ENCODE measurements at regions not wholly inside any gene's neighbourhood (a gene's known extent, or its start where the extent isn't known, plus 50 kb on each side); places are given as distances from the start of the nearest gene placed in this dataset.

GRCh38 chr10:60728056-60728455, 50.2 kb upstream of the CDK1 start:
- no peak for DNase-seq (ENCODE audit: low read depth in 2 of 2)

GRCh38 chr10:60726257-60726656, 52.0 kb upstream of the CDK1 start:
- no peak for DNase-seq (ENCODE audit: low read depth in 2 of 2)

- no peak for DNase-seq (ENCODE audit: low read depth in 2 of 2)
These were observed 55.7 kb upstream of the CDK1 start for GRCh38 chr10:60722623-60723022.

GRCh38 chr10:60719721-60720120, 58.6 kb upstream of the CDK1 start:
- DNase-seq (ENCODE audit: low read depth in 2 of 2): no peak

DNA sequence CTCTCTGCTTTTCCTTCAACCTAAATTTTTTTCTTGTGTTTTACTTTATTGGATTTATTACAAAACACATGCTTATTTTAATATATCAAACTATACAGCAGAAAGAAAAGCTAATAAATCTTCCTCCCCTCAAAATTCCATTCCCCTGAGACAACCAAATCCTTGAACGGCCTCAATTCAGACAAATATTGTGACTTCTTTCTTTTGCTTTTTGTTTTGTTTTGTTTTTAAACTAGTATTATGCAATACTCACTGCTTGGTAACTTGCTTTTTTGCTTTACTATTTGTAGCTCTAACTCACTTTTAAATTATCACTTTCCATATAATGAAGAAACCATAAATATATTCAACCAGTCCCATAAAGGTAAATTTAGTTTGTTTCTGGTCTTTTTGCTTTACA, 59.4 kb upstream of the CDK1 start:
- DNase-seq (ENCODE audit: low read depth in 2 of 2): no peak

DNA sequence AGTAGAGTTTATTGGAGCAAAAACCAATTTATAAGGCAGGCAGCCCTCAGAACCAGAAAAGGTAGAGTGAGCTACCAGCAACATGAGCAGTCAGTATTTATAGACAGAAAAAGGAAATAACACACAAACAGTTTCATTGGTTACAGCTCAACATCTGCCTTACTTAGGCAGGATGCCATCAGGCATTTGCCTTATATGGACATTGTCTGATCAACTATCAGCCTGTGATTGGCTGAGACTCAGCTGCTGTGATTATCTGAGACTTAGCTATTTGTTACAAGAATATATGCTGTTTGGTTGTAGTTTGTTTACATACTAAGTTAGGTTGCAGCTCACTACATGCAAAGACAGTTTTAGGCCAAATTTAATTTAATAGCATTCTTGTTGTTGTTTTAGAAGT, 60.4 kb upstream of the CDK1 start:
- DNase-seq (ENCODE audit: low read depth in 2 of 2): no peak

GRCh38 chr10:60714233-60714632, 64.0 kb upstream of the CDK1 start:
- DNase-seq (ENCODE audit: low read depth in 2 of 2): no peak

DNA sequence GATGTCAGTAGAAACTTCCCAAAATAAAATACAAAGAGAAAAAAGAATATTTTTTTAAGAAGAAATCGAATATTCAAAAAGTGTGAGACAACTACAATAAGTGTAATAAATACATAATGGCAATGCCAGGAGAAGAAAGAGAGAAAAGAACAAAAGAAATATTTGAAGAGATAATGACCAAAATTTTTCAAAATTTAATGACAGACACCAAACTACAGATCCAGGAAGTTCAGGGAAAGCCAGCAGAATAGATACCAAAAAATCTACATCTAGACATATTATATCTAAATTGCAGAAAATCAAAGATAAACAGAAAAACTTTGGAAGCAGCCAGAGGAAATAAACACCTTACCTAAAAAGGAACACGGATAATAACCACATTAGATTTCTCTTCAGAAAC, 66.8 kb upstream of the CDK1 start:
- DNase-seq (ENCODE audit: low read depth in 2 of 2): no peak

GRCh38 chr10:60710041-60710440, 68.2 kb upstream of the CDK1 start:
- no peak for DNase-seq (ENCODE audit: low read depth in 2 of 2)

DNA sequence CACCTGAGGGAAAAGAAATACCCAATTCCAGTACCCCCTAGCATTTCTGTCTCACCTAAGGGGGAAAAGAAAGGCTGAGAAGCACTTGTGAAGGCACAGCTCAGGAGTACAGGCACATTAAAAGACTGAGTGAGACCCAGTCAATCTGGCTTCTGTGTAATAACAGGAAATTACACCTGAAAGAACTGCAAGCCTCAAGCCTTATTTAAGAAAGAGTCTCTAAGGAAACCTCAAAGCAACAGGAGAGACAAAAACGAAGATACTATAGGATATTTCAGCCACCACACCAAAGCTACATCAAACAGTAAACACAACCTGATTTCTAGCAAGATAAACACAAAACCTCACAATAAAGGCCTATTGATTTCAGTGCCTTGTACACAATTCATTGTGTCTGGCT, 69.6 kb upstream of the CDK1 start:
- no peak for DNase-seq (ENCODE audit: low read depth in 2 of 2)

GRCh38 chr10:60707841-60708240, 70.4 kb upstream of the CDK1 start:
- DNase-seq (ENCODE audit: low read depth in 2 of 2): no peak

GRCh38 chr10:60706146-60706545, 72.1 kb upstream of the CDK1 start:
- no peak for DNase-seq (ENCODE audit: low read depth in 2 of 2)

- DNase-seq (ENCODE audit: low read depth in 2 of 2): no peak
These were observed 72.9 kb upstream of the CDK1 start for GRCh38 chr10:60705376-60705775.

DNA sequence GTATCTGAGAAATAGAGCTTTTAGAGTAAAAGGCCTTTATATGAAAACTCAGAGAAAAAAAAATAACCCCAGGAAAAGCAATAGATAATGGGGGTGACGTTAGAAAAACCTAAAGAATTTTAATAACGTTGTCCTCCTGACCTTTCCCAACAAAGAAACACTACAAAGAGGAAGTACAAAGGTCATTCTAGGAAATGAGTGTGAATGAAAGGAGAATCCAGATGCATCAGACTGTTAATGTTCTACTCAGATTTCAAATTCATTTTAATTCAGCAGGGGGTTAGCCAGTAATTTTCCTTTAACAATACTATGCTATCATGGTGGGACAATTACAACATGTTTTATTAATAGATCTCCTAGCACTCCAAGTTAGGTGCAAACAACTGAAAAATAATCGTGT, 73.8 kb upstream of the CDK1 start:
- DNase-seq (ENCODE audit: low read depth in 2 of 2): no peak

DNA sequence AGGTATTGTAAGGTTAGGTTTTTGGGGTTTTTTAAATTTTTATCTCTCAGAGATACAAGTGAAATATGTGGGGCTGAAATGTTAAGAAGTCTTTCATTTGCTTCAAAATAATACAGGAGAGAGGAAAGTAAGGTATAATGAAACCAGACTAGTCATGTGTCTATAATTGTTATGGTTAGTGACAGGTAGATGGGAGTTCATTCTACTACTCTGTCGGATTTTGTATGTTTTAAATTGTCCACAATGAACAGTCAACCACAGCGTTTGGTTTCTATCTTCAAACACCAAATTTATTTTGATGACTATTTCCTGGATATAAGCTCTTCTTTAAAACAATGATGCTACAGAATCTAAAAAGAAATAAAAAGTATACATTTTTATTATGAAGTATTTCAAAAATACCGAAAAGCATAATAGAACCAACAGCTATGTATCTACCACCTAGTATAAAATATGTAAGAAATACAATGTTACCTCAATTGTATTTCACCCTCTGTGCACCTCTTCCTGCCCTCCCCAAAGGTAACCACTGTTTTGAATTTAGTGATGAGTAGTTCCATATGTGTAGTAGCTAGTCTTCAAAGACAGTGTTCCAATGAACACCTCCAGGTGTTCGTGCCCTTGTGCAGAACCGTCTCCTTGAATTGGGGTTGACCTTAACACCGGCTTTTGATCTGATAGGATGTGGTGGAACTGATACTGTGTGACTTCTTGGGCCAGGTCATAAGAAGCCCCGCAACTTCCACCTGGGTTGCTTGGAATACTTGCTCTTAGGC, 74.8 kb upstream of the CDK1 start:
- DNase-seq (ENCODE audit: low read depth in 2 of 2): no peak

DNA sequence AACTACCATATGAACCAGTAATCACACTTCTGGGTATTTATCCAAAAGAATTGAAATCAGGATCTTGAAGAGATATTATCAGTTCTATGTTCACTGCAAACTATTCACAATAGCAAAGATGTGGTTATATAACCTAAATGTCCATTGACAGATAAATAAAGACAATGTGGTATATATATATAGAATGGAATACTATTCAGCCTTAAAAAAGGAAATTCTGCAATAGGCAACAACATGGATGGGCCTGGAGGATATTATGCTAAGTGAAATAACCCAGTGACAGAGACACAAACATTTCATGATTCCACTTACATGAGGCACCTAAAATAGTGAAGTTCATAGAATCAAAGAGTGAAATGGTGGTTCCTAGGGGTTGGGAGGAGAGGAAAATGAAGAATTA, 90.6 kb upstream of the CDK1 start:
- DNase-seq (ENCODE audit: low read depth in 2 of 2): no peak

DNA sequence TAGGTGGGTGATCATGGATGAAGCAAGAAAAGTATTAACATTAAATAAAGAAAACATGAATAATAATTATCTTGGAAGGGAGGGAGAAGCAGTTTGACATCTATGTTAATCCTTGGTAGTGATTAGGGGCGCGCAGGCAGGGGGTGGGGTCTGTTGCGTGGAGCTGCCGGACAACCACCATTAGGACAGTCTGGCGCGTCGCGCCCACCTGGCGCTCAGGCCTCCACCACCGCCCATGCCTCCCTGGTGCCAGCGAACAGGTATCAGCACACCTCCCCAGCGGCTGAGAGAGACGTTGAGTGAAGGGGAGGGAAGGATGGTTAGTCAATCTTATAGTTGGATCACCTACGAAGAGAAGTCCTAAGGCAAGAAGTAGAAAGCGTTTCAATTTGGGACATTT, 94.2 kb upstream of the CDK1 start:
- no peak for DNase-seq (ENCODE audit: low read depth in 2 of 2)

GRCh38 chr10:60681103-60681502, 97.2 kb upstream of the CDK1 start:
- DNase-seq (ENCODE audit: low read depth in 2 of 2): no peak

GRCh38 chr10:60679388-60679990, 98.8 kb upstream of the CDK1 start:
- no peak for DNase-seq (ENCODE audit: low read depth in 2 of 2)

GRCh38 chr10:60678978-60679377, 99.3 kb upstream of the CDK1 start:
- DNase-seq (ENCODE audit: low read depth in 2 of 2): no peak

DNA sequence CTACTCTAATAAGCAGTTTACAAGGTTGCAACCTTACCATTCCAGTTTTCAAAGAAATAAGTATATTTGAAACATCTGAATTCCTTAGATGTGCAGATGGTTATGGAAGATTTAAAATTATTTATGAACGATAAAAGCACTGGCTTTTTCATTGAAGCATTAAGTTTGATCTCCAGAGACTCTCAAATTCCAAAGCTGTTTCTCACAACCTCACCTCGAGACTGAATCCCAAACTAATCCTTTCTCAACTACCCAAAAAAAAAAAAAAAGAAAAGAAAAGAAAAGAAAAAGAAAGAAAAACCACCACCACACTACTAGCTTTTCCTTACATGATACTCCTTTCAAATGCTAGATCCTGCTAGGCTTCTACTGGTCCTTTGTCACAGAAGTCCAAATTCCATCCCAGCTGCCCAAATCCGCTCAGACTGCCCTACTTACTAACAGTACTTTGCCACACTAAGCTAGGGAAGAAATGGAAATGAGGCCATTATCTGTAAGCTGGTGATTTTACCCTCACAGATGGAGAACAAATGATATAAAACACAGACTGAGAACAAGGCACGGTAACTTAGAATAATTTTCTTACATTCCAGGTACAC, 100.6 kb upstream of the CDK1 start:
- DNase-seq (ENCODE audit: low read depth in 2 of 2): no peak

DNA sequence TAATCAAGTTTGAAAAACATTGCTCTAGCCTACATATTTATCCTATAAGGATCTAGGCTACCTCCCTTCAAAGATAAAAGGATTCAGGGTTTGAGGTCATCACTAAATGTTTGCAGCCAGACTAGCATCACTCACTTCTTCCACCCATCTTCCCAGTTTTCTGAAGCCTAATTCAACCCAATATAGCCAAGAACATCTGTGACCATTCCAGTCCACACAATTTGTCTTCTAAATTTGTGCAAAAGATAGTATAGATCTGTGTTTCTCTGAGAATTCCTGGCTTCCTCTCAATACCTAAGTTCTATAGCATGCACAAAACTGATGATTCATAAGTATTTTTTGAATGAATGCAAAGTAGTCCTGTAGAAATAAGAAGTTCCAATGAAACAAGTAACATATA, 103.0 kb upstream of the CDK1 start:
- DNase-seq (ENCODE audit: low read depth in 2 of 2): no peak

DNA sequence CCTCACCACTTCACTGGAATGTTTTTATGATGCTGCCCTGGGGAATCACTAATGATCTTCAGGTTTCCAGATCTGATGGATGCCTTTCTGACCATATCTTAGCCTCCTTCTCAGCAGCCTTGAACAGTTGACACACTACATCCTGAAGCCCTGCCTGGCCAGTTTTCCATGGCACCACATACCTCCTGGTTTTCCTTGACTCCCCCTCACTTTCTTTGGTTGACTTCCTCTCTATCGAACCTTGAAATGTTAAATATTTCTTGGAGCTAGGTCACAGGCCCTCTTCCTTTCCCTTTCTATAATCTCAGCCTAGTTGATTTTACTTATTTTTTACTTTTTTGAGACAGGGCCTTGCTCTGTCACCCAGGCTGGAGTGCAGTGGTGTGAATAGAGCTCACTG, 108.8 kb upstream of the CDK1 start:
- DNase-seq (ENCODE audit: low read depth in 2 of 2): no peak

All from stimulated activated CD8-positive, alpha-beta memory T cell treated with anti-CD3 and anti-CD28 coated beads, Interleukin-15, amount 100 ng/mL, for 4 hours (primary cell).